ENCODE measurements at regions not wholly inside any gene's neighbourhood (a gene's known extent, or its start where the extent isn't known, plus 50 kb on each side); places are given as distances from the start of the nearest gene placed in this dataset.

GRCh38 chr10:9668411-9668810 is 1349.3 kb upstream of the CELF2 start:
- Histone ChIP-seq H3K9ac (ENCODE audit: control insufficient read depth, extremely low read depth, insufficient read depth, low read length) (no peak overlapping the region), H3K36me3 (ENCODE audit: control insufficient read depth in 2 of 2, extremely low read depth in 1 of 2, insufficient read depth in 2 of 2, low read length in 2 of 2) (no peaks in the 10 kb centered on the region), H3K79me2 (ENCODE audit: control insufficient read depth, insufficient read depth, low read length) (no peaks in the 10 kb centered on the region), H3K9me1 (ENCODE audit: control insufficient read depth, extremely low read depth, insufficient read depth, low read length) (no peaks in the 10 kb centered on the region), H3K9me3 (ENCODE audit: control insufficient read depth, low read depth, low read length) (no peaks in the 10 kb centered on the region), H4K20me1 (ENCODE audit: control insufficient read depth, extremely low read depth, insufficient read depth, low read length) (no peaks in the 10 kb centered on the region), H3K4me3 (ENCODE audit: control insufficient read depth in 2 of 3, extremely low read depth in 1 of 3, insufficient read depth in 2 of 3, low read depth in 1 of 3, low read length in 3 of 3) (no peak overlapping the region), H3K27me3 (ENCODE audit: control insufficient read depth, extremely low read depth, insufficient read depth, low read length) (no peaks in the 10 kb centered on the region), H3K27ac (ENCODE audit: control insufficient read depth, insufficient read depth, low read length) (no peak overlapping the region), H3K4me2 (ENCODE audit: control insufficient read depth, extremely low read depth, insufficient read depth, low read depth, low read length) (no peak overlapping the region), H3K4me1 (ENCODE audit: control insufficient read depth, extremely low read depth, insufficient read depth, low read length) (no peaks in the 10 kb centered on the region), H2AFZ (ENCODE audit: control insufficient read depth, low read length) (no peak overlapping the region)
- FAIRE-seq (no peak), DNase-seq (ENCODE audit: low read depth, low spot score) (no peak)
- TF ChIP-seq, protein P1, sequence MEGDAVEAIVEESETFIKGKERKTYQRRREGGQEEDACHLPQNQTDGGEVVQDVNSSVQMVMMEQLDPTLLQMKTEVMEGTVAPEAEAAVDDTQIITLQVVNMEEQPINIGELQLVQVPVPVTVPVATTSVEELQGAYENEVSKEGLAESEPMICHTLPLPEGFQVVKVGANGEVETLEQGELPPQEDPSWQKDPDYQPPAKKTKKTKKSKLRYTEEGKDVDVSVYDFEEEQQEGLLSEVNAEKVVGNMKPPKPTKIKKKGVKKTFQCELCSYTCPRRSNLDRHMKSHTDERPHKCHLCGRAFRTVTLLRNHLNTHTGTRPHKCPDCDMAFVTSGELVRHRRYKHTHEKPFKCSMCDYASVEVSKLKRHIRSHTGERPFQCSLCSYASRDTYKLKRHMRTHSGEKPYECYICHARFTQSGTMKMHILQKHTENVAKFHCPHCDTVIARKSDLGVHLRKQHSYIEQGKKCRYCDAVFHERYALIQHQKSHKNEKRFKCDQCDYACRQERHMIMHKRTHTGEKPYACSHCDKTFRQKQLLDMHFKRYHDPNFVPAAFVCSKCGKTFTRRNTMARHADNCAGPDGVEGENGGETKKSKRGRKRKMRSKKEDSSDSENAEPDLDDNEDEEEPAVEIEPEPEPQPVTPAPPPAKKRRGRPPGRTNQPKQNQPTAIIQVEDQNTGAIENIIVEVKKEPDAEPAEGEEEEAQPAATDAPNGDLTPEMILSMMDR (optimal IDR thresholded peaks at IDR 0.05 in 1 of 3, IDR thresholded peaks at IDR 0.05 in 1 of 3, conservative IDR thresholded peaks at IDR 0.05 in 1 of 3; ENCODE audit: extremely low read depth in 1 of 3, insufficient read depth in 2 of 3, low read length in 3 of 3): no peak
- no peak for TF ChIP-seq EZH2 (IDR thresholded peaks at IDR 0.05; ENCODE audit: low read length)
- dilution Hi-C loops (cut with MboI; ENCODE audit: extremely low pct_ligation_motif_present, low sequenced_read_pairs): no loop called here

- DNase-seq (ENCODE audit: low read depth, low spot score) (no peak), FAIRE-seq (no peak)
- Histone ChIP-seq H3K4me3 (ENCODE audit: control insufficient read depth in 2 of 3, extremely low read depth in 1 of 3, insufficient read depth in 2 of 3, low read depth in 1 of 3, low read length in 3 of 3) (no peak overlapping the region), H3K27ac (ENCODE audit: control insufficient read depth, insufficient read depth, low read length) (no peak overlapping the region), H2AFZ (ENCODE audit: control insufficient read depth, low read length) (no peak overlapping the region), H3K4me1 (ENCODE audit: control insufficient read depth, extremely low read depth, insufficient read depth, low read length) (no peaks in the 10 kb centered on the region), H3K9ac (ENCODE audit: control insufficient read depth, extremely low read depth, insufficient read depth, low read length) (no peak overlapping the region), H3K4me2 (ENCODE audit: control insufficient read depth, extremely low read depth, insufficient read depth, low read depth, low read length) (no peak overlapping the region), H3K9me3 (ENCODE audit: control insufficient read depth, low read depth, low read length) (no peaks in the 10 kb centered on the region), H3K9me1 (ENCODE audit: control insufficient read depth, extremely low read depth, insufficient read depth, low read length) (no peaks in the 10 kb centered on the region), H3K36me3 (ENCODE audit: control insufficient read depth in 2 of 2, extremely low read depth in 1 of 2, insufficient read depth in 2 of 2, low read length in 2 of 2) (no peaks in the 10 kb centered on the region), H3K79me2 (ENCODE audit: control insufficient read depth, insufficient read depth, low read length) (no peaks in the 10 kb centered on the region), H4K20me1 (ENCODE audit: control insufficient read depth, extremely low read depth, insufficient read depth, low read length) (no peaks in the 10 kb centered on the region), H3K27me3 (ENCODE audit: control insufficient read depth, extremely low read depth, insufficient read depth, low read length) (no peaks in the 10 kb centered on the region)
- no peak for TF ChIP-seq EZH2 (IDR thresholded peaks at IDR 0.05; ENCODE audit: low read length)
- TF ChIP-seq, protein P1 (optimal IDR thresholded peaks at IDR 0.05 in 1 of 3, IDR thresholded peaks at IDR 0.05 in 1 of 3, conservative IDR thresholded peaks at IDR 0.05 in 1 of 3; ENCODE audit: extremely low read depth in 1 of 3, insufficient read depth in 2 of 3, low read length in 3 of 3): no peak
- dilution Hi-C loops (cut with MboI; ENCODE audit: extremely low pct_ligation_motif_present, low sequenced_read_pairs): no loop called here
Measured at GRCh38 chr10:9670911-9671310, 1346.8 kb upstream of the CELF2 start.
